HCEC 1CT (cell line): ENCODE measurements at regions not wholly inside any gene's neighbourhood (a gene's known extent, or its start where the extent isn't known, plus 50 kb on each side); places are given as distances from the start of the nearest gene placed in this dataset.

ENCODE experiments used
- DNase-seq: peaks from one replicate; pipeline ENCODE4 v3.0.0-alpha.2; 2017

GRCh38 chr2:217437290-217437870, 565.4 kb downstream of the TNS1 start:
- DNase-seq: no peak

GRCh38 chr2:217436386-217436785, 566.4 kb downstream of the TNS1 start:
- DNase-seq: no peak

- peak; percentile 98 for DNase-seq
Measured at GRCh38 chr2:217434180-217434975, 568.4 kb downstream of the TNS1 start.

- no peak for DNase-seq
Measured at GRCh38 chr2:217433522-217433921, 569.3 kb downstream of the TNS1 start.

- DNase-seq: no peak
Measured at GRCh38 chr2:217431577-217432269, 571.1 kb downstream of the TNS1 start.

DNA sequence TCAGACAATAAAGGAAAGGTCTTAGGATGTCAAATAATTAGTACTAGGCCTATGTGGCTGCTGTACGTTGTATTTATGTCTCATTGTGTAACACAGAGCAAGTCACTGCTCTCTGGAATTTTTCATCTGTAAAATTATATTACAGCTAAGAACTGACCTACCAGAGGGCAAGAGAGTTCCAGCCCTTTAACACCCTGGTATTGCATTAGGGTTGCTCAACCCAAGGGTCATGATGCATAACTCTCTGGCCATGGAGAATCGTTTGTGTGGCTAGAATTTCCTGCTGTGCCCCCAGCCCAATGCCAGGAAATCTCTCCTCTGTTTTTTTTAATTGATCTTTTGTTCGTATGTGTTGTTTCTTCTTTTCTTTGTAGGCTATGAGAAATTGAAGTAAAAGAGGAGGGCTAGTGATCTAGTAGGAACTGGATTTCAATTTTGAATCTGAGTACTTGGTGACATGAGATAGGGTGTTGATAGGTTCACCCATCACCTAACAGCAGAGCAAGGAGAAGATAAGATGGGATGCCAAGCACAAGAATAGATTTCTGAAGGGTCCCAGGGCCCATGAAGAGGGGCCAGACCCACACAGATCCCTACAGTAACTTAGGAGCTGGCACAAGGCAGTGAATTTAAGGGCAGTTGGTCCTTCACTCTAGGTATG, 571.2 kb upstream of the TNP1 start:
- peak; percentile 83 for DNase-seq

DNA sequence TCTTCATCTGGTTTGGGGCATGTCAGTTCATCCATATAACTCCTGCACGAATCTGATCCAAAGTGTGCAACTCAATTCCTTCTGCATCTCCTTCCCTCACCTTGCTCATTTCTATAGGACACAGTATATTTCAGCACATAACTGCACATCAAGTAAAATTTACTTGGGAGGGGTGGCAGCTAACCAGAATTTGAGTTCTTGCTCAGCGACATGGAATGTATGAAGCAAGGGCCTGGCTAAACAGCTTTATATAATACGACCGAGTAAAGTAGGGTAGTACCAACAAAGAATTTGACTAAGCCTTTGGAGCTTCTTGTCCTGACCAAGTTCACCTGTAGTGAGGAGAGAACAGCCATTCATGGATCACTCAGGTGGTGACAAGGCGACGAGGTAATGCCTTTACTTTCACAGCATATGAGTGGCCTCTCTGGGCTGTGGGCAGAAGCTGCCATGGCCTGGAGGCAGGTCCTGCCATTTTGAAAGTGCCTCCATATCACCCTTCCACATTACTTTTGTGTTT, 570.2 kb upstream of the TNP1 start:
- DNase-seq: peak; percentile 50

DNA sequence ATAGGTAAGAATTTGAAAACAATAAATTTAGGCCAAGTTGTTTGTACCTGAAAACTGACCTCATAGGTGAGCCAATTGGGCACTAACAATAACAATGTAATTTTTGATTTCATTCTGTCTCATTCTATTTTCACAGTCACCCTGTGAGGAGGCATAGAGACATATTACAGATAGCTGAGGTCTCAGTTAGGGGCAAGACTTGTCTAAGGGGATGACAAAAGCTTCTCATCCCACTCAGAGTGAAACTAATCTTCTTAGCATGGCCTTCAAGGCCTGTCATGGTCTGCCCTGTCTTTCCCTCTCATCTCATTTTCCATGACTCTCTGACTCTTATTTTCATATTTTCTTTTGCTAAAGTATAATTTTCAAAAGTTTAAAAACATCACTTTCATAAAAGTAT, 562.0 kb upstream of the TNP1 start:
- no peak for DNase-seq

DNA sequence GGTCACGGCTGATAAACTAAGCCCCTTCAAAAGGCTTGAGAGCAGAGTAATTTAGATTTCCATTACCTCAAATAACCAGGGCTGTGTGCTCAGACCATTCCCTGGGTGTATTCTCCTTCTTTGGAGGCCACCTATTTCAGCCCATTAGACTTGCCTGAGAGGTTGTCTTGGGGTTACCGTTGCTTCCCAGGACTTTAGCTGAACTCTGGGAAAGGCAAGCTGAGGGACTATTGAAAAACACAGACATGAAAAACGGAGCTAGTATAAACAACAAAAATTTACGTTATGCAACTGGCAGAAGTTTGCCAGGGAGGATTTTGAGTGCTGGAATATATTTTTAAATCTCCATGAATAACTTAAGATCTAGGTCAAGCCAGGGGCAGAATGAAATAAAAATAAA, 561.0 kb upstream of the TNP1 start:
- DNase-seq: no peak

- DNase-seq: no peak
Measured at GRCh38 chr2:217419055-217419671, 559.3 kb upstream of the TNP1 start.

DNA sequence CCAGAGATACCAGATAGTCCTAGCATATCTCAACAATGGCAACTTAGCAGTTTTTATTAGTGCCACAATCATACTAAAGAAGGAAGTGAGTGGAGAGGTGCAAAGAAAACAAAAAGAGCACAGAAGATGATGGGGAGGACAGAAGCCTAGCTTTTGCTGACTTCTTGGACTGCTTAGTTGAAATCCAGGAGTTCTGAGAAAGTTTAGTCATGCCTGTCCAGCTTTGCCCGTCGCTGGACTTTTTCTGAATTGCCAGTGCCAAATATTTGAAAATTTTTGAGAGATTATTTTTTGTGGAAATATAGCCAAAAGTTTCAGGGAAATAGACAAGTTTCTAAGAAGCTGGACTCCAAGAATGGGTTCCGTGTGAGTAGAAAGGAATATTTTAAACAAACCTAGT, 558.7 kb upstream of the TNP1 start:
- DNase-seq: no peak

DNA sequence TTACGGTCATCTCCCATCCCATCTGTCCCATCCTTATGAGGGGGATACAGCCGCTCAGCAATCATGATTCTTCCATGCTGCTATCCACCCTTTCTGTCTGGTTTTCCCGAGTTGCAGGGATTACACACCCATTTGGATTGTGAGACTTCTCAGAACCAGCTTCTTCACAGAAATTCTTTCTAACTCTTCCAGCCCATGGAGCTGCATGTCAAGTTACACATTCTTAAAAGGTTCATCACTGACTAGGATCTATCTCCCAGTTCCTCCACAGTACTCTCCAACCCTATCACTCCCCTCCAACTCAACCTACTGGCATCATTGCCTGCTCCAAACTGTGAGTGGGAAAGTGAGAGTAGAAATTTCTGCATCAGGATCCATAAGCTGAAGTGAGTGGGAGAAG, 558.2 kb upstream of the TNP1 start:
- peak; percentile 52 for DNase-seq

GRCh38 chr2:217417536-217417935, 557.7 kb upstream of the TNP1 start:
- no peak for DNase-seq

- no peak for DNase-seq
Measured at GRCh38 chr2:217415316-217415715, 555.5 kb upstream of the TNP1 start.

GRCh38 chr2:217414429-217414828, 554.6 kb upstream of the TNP1 start:
- DNase-seq: no peak

DNA sequence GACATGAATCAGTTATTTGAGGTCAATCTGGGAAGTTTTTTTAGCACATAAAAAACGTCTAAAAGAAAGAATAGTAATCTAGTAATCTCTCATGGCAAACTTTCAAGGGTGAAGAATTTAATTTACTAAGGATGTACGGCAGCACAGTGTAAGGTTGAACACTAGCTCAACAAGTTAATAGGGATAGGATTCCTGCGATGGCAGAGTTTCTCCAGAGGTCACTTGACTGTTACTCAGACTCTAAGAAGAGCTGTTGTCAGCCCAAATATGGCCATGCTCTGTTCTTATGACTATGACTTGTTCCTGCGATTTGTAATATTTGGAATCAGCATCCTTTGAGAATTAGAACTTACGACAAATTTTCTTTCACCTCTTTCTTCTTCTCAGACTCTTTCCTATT, 553.3 kb upstream of the TNP1 start:
- DNase-seq: peak; percentile 91

DNA sequence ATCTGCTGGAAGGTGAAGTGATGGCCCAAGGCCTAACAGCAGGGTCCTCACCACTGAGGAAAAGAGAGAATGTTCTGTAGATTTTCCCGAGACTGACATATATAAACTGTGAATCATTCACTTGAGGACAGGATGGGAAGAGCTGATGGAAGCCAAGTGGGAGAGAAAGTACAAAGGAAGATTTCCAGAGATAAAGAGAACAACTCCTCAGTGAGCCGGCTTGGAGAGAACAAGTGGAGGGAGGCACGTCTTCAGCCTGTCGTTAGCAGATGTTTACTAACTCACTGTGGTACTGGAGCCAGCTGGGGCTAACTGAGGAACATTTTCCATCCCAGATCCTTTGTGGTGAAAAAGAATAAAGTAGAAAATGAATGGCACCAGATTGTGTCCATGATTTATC, 552.9 kb upstream of the TNP1 start:
- DNase-seq: peak; percentile 42

DNA sequence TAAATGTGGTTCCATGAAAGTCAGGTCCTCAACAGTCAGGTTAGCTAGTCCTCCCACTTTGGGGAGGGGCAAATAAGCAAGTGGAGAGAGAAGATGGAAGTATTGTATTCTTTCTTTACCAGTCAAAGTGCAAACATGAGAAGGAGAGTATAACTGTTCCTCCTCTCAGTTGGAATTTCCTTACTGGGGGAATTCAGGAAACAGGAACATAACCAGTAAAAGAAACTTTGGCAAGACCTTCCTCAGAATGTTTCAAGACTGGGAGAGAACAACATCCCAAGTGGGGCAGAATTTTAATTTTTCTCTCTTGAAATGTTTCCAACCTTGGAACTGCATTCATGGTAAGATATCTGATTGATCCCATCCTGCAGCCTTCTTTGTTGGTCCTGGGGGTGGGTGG, 552.4 kb upstream of the TNP1 start:
- DNase-seq: no peak

GRCh38 chr2:217410681-217410960, 550.8 kb upstream of the TNP1 start:
- DNase-seq: no peak

DNA sequence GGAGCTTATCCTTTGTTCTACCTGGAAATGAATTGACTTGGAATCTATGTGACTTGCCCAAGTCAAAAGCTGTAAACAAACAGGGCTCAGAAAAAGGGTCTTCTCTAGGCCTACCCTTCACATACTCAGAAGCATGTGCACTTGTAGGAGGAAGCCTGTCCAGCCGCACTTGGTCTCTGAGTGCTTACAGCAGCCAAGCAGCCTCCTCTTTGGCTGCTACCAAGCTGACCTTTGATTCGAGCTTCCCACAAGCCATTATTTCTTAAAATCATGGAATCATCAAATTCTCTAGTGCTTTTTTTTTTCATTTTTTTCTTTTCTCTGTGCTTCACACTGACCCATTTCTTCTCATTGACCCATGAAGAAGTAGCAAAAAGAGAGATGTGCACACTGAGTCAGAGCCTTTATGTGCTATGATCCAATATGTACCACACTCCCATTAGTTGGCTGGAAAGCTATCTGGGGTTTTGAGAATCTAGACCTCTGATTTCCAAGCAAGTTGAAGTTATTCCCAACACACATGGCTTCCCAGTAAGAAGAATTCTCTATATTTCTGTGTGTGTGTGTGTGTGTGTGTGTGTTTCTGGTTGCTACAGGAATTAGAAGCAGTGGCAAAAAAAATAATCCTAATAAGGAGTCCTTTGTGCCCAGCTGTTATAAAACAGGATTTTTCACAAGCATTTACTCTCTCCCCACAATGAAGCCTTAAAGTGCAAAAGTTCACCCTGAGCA, 550.3 kb upstream of the TNP1 start:
- DNase-seq: no peak

DNA sequence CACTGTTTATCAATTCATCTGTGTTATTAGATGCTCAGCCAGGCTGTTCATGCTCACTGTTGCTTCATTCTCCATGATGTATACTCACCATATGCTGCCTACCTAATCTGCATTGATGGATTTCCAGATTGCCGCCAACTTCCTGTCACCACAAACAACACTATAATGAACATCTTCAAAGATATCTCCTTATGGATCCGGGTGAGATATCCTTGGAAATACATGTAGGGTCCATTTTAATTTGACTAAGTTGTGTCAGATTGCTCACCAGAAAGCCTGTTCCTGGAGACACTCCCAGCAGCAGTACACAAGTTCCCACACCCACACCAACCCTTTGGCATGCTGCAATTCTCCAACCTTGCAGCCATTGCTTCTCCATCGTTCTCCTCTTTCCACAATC, 547.5 kb upstream of the TNP1 start:
- no peak for DNase-seq

DNA sequence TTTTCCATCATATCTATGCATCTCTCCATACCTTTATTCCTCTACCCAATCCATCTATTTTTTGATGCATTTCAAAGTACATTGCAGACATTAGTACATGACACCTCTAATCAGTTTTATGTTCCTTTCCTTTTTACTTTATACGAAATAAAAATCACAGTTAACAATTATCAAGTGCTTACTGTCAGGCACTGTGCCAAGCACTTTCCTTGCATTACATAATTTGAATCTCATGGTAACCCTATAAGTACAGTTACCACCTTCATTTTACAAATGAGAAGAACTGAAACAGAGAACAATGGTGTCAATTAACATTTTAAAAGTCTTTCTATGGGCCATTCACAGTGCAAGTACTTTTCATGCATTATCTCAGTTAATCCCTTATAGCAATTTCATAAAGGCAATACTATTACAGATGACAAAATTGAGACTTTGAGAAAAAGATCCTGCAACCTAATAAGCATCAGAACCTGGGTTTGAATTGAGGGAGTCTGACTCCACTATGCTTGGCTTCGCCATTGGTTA, 544.4 kb upstream of the TNP1 start:
- DNase-seq: no peak
